ENCODE measurements at regions not wholly inside any gene's neighbourhood (a gene's known extent, or its start where the extent isn't known, plus 50 kb on each side); places are given as distances from the start of the nearest gene placed in this dataset.

- H3K23me2 ChIP-seq (ENCODE audit: insufficient read length, low read depth, low read length, poor library complexity, severe bottlenecking), result no peaks in the 10 kb centered on the region
- no peak overlapping the region for H2BK120ac ChIP-seq (ENCODE audit: low read depth, low read length, poor library complexity, severe bottlenecking)
- H4K20me1 ChIP-seq (ENCODE audit: control insufficient read depth, insufficient read depth, insufficient read length), result no peaks in the 10 kb centered on the region
- H3K27ac ChIP-seq (ENCODE audit: insufficient read length, low read depth, low read length), result no peak overlapping the region
- DNase-seq, result no peak
- no peak overlapping the region for H2BK15ac ChIP-seq (ENCODE audit: low read depth, low read length)
- Mint-ChIP-seq H3K4me1 (peaks cover 17 to 23% of the 10 kb centered on the region in 2 experiments), H3K27ac (no peak overlapping the region; a peak in 1 of 7 replicates), H3K27me3 (ENCODE audit: low read depth) (peaks cover 6% of the 10 kb centered on the region; the same call in 1 of the 2 replicates), H3K36me3 (ENCODE audit: insufficient read depth in 1 of 3, low read depth in 3 of 3) (no peaks in the 10 kb centered on the region), H3K9me3 (no peaks in the 10 kb centered on the region), H3K4me3 (no peak overlapping the region)
- no peak overlapping the region for H2AK5ac ChIP-seq (ENCODE audit: insufficient read length, low read length)
- no peak overlapping the region for H3K4ac ChIP-seq (ENCODE audit: low read depth, low read length)
- H4K91ac ChIP-seq (ENCODE audit: insufficient read length, low read depth, low read length), result no peak overlapping the region
- H2BK20ac ChIP-seq (ENCODE audit: low read depth, low read length, poor library complexity, severe bottlenecking), result no peak overlapping the region
- H2AFZ ChIP-seq (ENCODE audit: low read length), result no peak overlapping the region
- no peak overlapping the region for H3K14ac ChIP-seq (ENCODE audit: insufficient read depth, low read length)
- H3K79me2 ChIP-seq (ENCODE audit: insufficient read depth, low read length), result no peaks in the 10 kb centered on the region
- no peak overlapping the region for H3K9ac ChIP-seq (ENCODE audit: extremely low read depth, insufficient read length, low read length)
- no peaks in the 10 kb centered on the region for H3K79me1 ChIP-seq (ENCODE audit: insufficient read depth, low read depth, low read length, poor library complexity, severe bottlenecking)
- H3K4me2 ChIP-seq (ENCODE audit: insufficient read depth, insufficient read length, low read length), result no peak overlapping the region
- no peak overlapping the region for H3K56ac ChIP-seq (ENCODE audit: insufficient read length, low read depth, low read length)
- H3K4me1 ChIP-seq (ENCODE audit: insufficient read depth, low read length), result no peaks in the 10 kb centered on the region
- no peak for TF ChIP-seq CTCF (conservative IDR thresholded peaks at IDR 0.05)
- H3K23ac ChIP-seq (ENCODE audit: insufficient read length, low read depth, low read length), result no peak overlapping the region
- H3T11ph ChIP-seq (ENCODE audit: low read length), result no peak overlapping the region
- no peaks in the 10 kb centered on the region for H3K27me3 ChIP-seq (ENCODE audit: insufficient read depth, low read length)
- no CpG with 5 or more reads among the region's 8 CpGs for WGBS (ENCODE audit: extremely low coverage, insufficient read length, low lambda C conversion rate)
- no peak overlapping the region for H4K5ac ChIP-seq (ENCODE audit: insufficient read length, low read depth, low read length)
- no peak overlapping the region for H2BK12ac ChIP-seq (ENCODE audit: insufficient read length, low read depth, low read length)
- no peaks in the 10 kb centered on the region for H3K9me3 ChIP-seq (ENCODE audit: control insufficient read depth, low read depth, low read length)
- no peak overlapping the region for H2BK5ac ChIP-seq (ENCODE audit: insufficient read length, low read length)
- no peak overlapping the region for H4K8ac ChIP-seq (replicated peaks; ENCODE audit: insufficient read length, low read depth, low read length)
- no peak overlapping the region for H3K18ac ChIP-seq (ENCODE audit: insufficient read length, low read depth, low read length)
These were observed 61.7 kb upstream of the USP24 start for GRCh38 chr1:55276671-55277376.

Measured in H9 (cell line).